Sigmoid colon (tissue), 6 donors: ENCODE measurements at regions not wholly inside any gene's neighbourhood (a gene's known extent, or its start where the extent isn't known, plus 50 kb on each side); places are given as distances from the start of the nearest gene placed in this dataset.

Source experiments
- DNase-seq: peaks from one replicate; pipeline ENCODE4 v3.0.0-alpha.2; 2019
- H3K27ac ChIP-seq, 4 donors: fragments of 200-600 bp; sonication (generic); one replicate each; pipeline ENCODE4 v1.5.1; 2016 to 2019; ENCODE audit warnings: mild to moderate bottlenecking in 1 of 4
- H3K27me3 ChIP-seq, 3 donors: fragments of 200-600 bp; sonication (generic); one replicate each; pipeline ENCODE4 v1.5.1; 2019; ENCODE audit warnings: mild to moderate bottlenecking in 1 of 3
- H3K36me3 ChIP-seq, 4 donors: fragments of 200-600 bp; sonication (generic); one replicate each; pipeline ENCODE4 v1.5.1; 2016 to 2019
- H3K4me1 ChIP-seq, 4 donors: fragments of 200-600 bp; sonication (generic); one replicate each; pipeline ENCODE4 v1.5.1; 2017 to 2019
- H3K4me3 ChIP-seq, 4 donors: fragments of 200-600 bp; sonication (generic); one replicate each; pipeline ENCODE4 v1.5.1; 2017 to 2019; ENCODE audit warnings: mild to moderate bottlenecking in 2 of 4, moderate library complexity in 1 of 4
- H3K9me3 ChIP-seq, 4 donors: fragments of 200-600 bp in 3 of 4; sonication (generic) in 3 of 4; one replicate each; pipeline versions ENCODE4 v1.5.1 to v1.6.1; 2013 to 2019
- EP300 ChIP-seq, 4 donors: sonication (generic); formaldehyde crosslinking; IDR thresholded peaks; one replicate each; pipeline ENCODE4 v1.6.1; 2017; ENCODE audit warnings: antibody characterized with exemption in 4 of 4
- POLR2A ChIP-seq, 2 donors: fragments of 450-650 bp; IDR thresholded peaks; one replicate each; pipeline ENCODE4 v1.6.1; 2016; ENCODE audit warnings: antibody characterized with exemption in 2 of 2, mild to moderate bottlenecking in 2 of 2, moderate library complexity in 2 of 2
- POLR2AphosphoS5 ChIP-seq, 4 donors: sonication (generic); formaldehyde crosslinking; IDR thresholded peaks; one replicate each; pipeline ENCODE4 v1.6.1; 2017; ENCODE audit warnings: antibody characterized with exemption in 4 of 4
- WGBS, 2 donors: extraction: QIAGEN DNeasy Blood & Tissue Kit; methylation state at CpG; one replicate each; pipeline ENCODE4 v1.1.7; 2013; 5-methylcytosine and 5-hydroxymethylcytosine counted together
- intact Hi-C: fragments of 100-400 bp; cut with DNase I; formaldehyde crosslinking; loops from one replicate; pipeline ENCODE4 v1.15.1; 2023
- TF ChIP-seq, protein P1 (sequence below), 4 experiments: fragments of 450-650 bp in 3 of 4; fragments of 200-600 bp in 1 of 4; IDR thresholded peaks; one replicate each; pipeline ENCODE4 v1.5.1; 2016 to 2019; ENCODE audit warnings: antibody characterized with exemption in 4 of 4, mild to moderate bottlenecking in 3 of 4, moderate library complexity in 2 of 4
- donor health status: healthy with polysubstance abuse.
- donor health status: healthy.

DNA sequence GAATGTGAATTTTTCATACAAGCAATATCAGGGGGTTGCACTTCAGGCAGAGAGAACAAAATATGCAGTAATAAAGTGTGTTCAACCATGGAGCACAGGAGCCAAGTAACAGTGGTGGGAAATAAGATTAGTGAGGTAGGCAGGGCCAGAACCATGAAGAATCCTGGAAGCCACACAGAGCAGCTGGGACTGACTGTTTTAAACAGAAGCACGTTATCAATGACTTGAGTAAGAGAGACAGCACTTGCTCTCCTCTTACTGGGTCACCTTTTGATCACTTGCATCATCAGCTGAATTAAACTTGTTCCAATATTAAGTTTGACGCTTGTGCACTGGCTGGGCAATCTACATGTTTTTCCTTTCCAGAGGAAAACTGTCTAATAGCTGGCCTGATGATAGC, 238.5 kb downstream of the TBX18 start:
- no peak overlapping the region for H3K4me3 ChIP-seq
- WGBS, 2 donors, result 51 to 72% methylated on average over 2 of the region's 2 CpGs

DNA sequence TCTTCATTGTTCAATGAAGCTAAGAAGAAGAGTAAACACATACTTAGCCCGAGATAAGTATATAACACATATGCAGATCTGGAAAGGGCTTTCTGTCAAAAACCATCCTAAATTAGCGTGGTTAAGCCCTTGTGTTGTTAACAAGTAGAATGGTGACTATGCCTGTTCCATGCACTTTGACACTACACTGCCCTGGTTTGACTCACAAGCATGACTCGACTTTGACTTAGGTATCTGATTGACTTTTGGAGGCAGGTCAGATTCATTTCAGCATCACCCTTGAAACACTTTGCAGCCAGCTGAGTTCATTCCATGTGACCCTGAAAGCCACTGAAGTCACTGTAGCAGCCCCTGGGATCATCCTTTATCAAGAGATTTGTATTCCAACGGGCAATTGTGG, 239.8 kb downstream of the TBX18 start:
- H3K27ac ChIP-seq, result no peak overlapping the region
- no peak overlapping the region for H3K4me3 ChIP-seq
- no peaks in the 10 kb centered on the region for H3K4me1 ChIP-seq
- TF ChIP-seq POLR2A (IDR thresholded peaks at IDR 0.05) (no peak), EP300 (IDR thresholded peaks at IDR 0.05) (no peak), POLR2AphosphoS5 (IDR thresholded peaks at IDR 0.05) (no peak)
- TF ChIP-seq, protein P1, sequence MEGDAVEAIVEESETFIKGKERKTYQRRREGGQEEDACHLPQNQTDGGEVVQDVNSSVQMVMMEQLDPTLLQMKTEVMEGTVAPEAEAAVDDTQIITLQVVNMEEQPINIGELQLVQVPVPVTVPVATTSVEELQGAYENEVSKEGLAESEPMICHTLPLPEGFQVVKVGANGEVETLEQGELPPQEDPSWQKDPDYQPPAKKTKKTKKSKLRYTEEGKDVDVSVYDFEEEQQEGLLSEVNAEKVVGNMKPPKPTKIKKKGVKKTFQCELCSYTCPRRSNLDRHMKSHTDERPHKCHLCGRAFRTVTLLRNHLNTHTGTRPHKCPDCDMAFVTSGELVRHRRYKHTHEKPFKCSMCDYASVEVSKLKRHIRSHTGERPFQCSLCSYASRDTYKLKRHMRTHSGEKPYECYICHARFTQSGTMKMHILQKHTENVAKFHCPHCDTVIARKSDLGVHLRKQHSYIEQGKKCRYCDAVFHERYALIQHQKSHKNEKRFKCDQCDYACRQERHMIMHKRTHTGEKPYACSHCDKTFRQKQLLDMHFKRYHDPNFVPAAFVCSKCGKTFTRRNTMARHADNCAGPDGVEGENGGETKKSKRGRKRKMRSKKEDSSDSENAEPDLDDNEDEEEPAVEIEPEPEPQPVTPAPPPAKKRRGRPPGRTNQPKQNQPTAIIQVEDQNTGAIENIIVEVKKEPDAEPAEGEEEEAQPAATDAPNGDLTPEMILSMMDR (IDR thresholded peaks at IDR 0.05), result no peak
- no peaks in the 10 kb centered on the region for H3K36me3 ChIP-seq
- 51 to 79% methylated on average over 4 of the region's 4 CpGs for WGBS, 2 donors
- no peak for DNase-seq
- intact Hi-C loops, result no loop called here
- H3K27me3 ChIP-seq, result no peaks in the 10 kb centered on the region
- H3K9me3 ChIP-seq, result no peaks in the 10 kb centered on the region

More for the DNA sequence above, 238.5 kb downstream of the TBX18 start:
- no peak for TF ChIP-seq POLR2AphosphoS5 (IDR thresholded peaks at IDR 0.05)
- TF ChIP-seq, protein P1 (IDR thresholded peaks at IDR 0.05), result no peak
- no peak for TF ChIP-seq EP300 (IDR thresholded peaks at IDR 0.05)
- TF ChIP-seq POLR2A (IDR thresholded peaks at IDR 0.05), result no peak
- intact Hi-C loops, result no loop called here
- Histone ChIP-seq H3K4me1 (no peaks in the 10 kb centered on the region), H3K27ac (no peak overlapping the region), H3K27me3 (no peaks in the 10 kb centered on the region), H3K9me3 (no peaks in the 10 kb centered on the region), H3K36me3 (no peaks in the 10 kb centered on the region)
- no peak for DNase-seq

DNA sequence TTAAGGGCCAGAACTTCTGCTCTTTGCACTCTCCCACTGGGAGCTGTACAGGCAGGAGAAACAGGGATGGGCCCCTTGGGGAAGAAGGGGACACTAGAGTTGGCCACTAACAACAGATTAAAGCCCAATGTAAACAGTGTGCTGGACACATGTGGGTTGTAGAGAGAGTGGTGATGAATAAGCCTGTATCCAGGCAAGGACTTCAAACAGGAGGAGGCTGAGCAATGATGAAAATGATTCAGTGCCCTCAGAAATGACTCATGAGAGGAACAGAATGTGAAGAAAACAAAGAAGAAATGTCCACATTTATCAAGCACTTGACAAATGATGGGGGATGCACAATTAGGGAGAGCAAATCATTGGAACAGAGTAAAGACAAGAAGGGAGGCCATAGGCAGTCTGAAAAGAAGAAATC, 242.3 kb downstream of the TBX18 start:
- intact Hi-C loops, result no loop called here
- H3K27ac ChIP-seq, result no peak overlapping the region

DNA sequence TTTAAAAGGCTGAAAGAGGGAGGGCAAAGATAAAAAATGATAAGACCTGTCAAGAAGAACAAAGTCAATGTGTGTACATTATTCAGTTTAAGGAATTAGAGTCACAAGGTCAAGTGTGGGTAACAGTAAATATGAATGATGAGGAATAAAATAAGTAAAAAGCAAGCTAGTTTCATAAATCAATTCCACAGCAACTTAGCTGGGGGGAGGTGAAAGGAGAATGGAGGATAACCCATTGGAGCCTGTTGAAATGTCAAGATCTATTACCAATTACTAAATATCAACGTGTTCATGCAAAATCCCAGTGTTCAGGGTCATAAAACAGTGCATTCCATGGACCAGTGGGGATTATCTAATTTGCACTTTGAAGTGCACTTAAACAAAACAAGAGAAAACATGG, 242.9 kb downstream of the TBX18 start:
- no peak for DNase-seq
- Histone ChIP-seq H3K9me3 (no peaks in the 10 kb centered on the region), H3K27me3 (no peaks in the 10 kb centered on the region), H3K4me3 (no peak overlapping the region), H3K36me3 (no peaks in the 10 kb centered on the region), H3K27ac (no peak overlapping the region), H3K4me1 (no peaks in the 10 kb centered on the region)
- 39 to 42% methylated on average over 1 of the region's 1 CpG for WGBS, 2 donors
- TF ChIP-seq POLR2A (IDR thresholded peaks at IDR 0.05), result no peak
- TF ChIP-seq, protein P1 (IDR thresholded peaks at IDR 0.05), result no peak
- no peak for TF ChIP-seq POLR2AphosphoS5 (IDR thresholded peaks at IDR 0.05)
- TF ChIP-seq EP300 (IDR thresholded peaks at IDR 0.05), result no peak
- intact Hi-C loops, result no loop called here

More for the DNA sequence above, 242.3 kb downstream of the TBX18 start:
- TF ChIP-seq EP300 (IDR thresholded peaks at IDR 0.05) (no peak), POLR2AphosphoS5 (IDR thresholded peaks at IDR 0.05) (no peak), POLR2A (IDR thresholded peaks at IDR 0.05) (no peak)
- TF ChIP-seq, protein P1 (IDR thresholded peaks at IDR 0.05), result no peak
- DNase-seq, result no peak
- Histone ChIP-seq H3K9me3 (no peaks in the 10 kb centered on the region), H3K27me3 (no peaks in the 10 kb centered on the region), H3K36me3 (no peaks in the 10 kb centered on the region), H3K4me3 (no peak overlapping the region), H3K4me1 (no peaks in the 10 kb centered on the region)

DNA sequence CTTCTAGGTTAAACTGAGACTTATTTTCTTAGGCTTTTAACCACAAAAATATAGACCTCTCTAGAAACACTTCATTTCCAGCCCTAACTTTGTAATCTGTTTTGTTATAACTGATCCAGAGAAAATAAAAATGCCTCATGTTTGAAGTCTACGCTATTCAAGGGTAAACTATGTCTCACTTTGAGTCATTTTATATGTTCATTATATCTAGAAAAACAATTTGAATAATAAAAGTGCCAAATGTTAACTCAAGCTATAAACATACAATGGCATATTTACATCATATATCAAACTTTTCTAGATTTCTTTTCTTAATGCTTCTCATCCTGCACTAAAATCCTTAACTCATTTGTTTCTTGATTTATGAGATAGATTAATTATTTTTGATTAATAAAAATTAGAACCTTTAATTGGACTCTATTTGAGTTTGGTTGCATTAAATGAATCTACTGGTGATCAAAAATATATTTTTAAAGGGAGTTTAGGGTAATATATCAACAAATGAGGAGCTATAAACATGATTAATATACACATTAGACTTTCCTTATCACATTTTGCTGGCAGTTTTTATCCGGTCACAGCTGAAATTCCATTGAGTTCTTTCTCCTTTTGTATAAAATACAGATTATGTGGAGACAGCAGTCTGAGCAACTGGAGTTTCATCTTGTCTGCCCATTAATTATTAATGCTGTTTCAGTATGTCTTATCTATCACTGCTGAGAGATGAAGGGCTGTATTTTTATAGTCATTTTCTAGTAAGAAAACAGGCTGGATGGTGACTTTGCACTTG, 246.5 kb downstream of the TBX18 start:
- H3K27me3 ChIP-seq, result no peaks in the 10 kb centered on the region
- H3K36me3 ChIP-seq, result no peaks in the 10 kb centered on the region
- no peaks in the 10 kb centered on the region for H3K9me3 ChIP-seq
- no peaks in the 10 kb centered on the region for H3K4me1 ChIP-seq
- intact Hi-C loops, result no loop called here
- no peak for DNase-seq
- 60 to 74% methylated on average over 2 of the region's 2 CpGs for WGBS, 2 donors
- no peak overlapping the region for H3K27ac ChIP-seq
- TF ChIP-seq POLR2AphosphoS5 (IDR thresholded peaks at IDR 0.05) (no peak), POLR2A (IDR thresholded peaks at IDR 0.05) (no peak), EP300 (IDR thresholded peaks at IDR 0.05) (no peak)
- TF ChIP-seq, protein P1 (IDR thresholded peaks at IDR 0.05), result no peak
- H3K4me3 ChIP-seq, result no peak overlapping the region
